SK-N-SH treated with all-trans-retinoic acid at 6 μM for 48 hours (cell line): ENCODE measurements at regions not wholly inside any gene's neighbourhood (a gene's known extent, or its start where the extent isn't known, plus 50 kb on each side); places are given as distances from the start of the nearest gene placed in this dataset.

ENCODE experiments used
- ATAC-seq: fragments of 200-7000 bp; cut with Tn5 transposase; 3 replicates; pipeline ENCODE4 v1.9.1; 2020; ENCODE audit warnings: mild to moderate bottlenecking, moderate library complexity
- ARNTL ChIP-seq: fragments of 450-650 bp; formaldehyde crosslinking; IDR thresholded peaks from 2 replicates; pipeline ENCODE4 v1.5.0; 2020; ENCODE audit warnings: low read depth, mild to moderate bottlenecking, moderate library complexity, borderline replicate concordance
- BACH2 ChIP-seq: fragments of 250-450 bp; sonication (Bioruptor Pico); IDR thresholded peaks from 2 replicates; pipeline ENCODE4 v1.9.0; 2021; ENCODE audit warnings: mild to moderate bottlenecking, borderline replicate concordance
- CSDC2 ChIP-seq: fragments of 250-450 bp; sonication (Bioruptor Pico); IDR thresholded peaks from 2 replicates; pipeline ENCODE4 v1.5.0; 2020; ENCODE audit warnings: mild to moderate bottlenecking, moderate library complexity
- ESRRG ChIP-seq: fragments of 250-450 bp; sonication (Bioruptor Pico); IDR thresholded peaks from 2 replicates; pipeline ENCODE4 v1.6.1; 2021; ENCODE audit warnings: mild to moderate bottlenecking
- GLIS3 ChIP-seq: fragments of 250-450 bp; sonication (Bioruptor Pico); IDR thresholded peaks from 2 replicates; pipeline ENCODE4 v1.5.0; 2020; ENCODE audit warnings: mild to moderate bottlenecking, moderate library complexity
- ISL1 ChIP-seq: fragments of 250-450 bp; sonication (Bioruptor Pico); IDR thresholded peaks from 2 replicates; pipeline ENCODE4 v2.1.2; 2022; ENCODE audit warnings: mild to moderate bottlenecking, moderate library complexity
- PPARA ChIP-seq: fragments of 250-450 bp; sonication (Bioruptor Pico); IDR thresholded peaks from 2 replicates; pipeline ENCODE4 v1.5.0; 2020; ENCODE audit warnings: mild to moderate bottlenecking, borderline replicate concordance
- RARB ChIP-seq: fragments of 250-450 bp; sonication (Bioruptor Pico); IDR thresholded peaks from 2 replicates; pipeline ENCODE4 v1.8.0; 2021; ENCODE audit warnings: mild to moderate bottlenecking, moderate library complexity
- SNAI2 ChIP-seq: fragments of 250-450 bp; sonication (Bioruptor Pico); IDR thresholded peaks from 2 replicates; pipeline ENCODE4 v1.5.0; 2020; ENCODE audit warnings: mild to moderate bottlenecking, moderate library complexity
- ZC3H10 ChIP-seq: fragments of 250-450 bp; sonication (Bioruptor Pico); IDR thresholded peaks from 2 replicates; pipeline ENCODE4 v1.5.1; 2021; ENCODE audit warnings: mild to moderate bottlenecking, moderate library complexity
- ZFP3 ChIP-seq: fragments of 250-450 bp; sonication (Bioruptor Pico); IDR thresholded peaks from 2 replicates; pipeline ENCODE4 v1.5.0; 2020; ENCODE audit warnings: mild to moderate bottlenecking, moderate library complexity
- ZNF565 ChIP-seq: fragments of 450-650 bp; formaldehyde crosslinking; conservative IDR thresholded peaks from 2 replicates; pipeline ENCODE4 v1.5.0; 2020; ENCODE audit warnings: low read depth, mild to moderate bottlenecking, moderate library complexity
- ZNF70 ChIP-seq: fragments of 450-650 bp; formaldehyde crosslinking; IDR thresholded peaks from 2 replicates; pipeline ENCODE4 v1.5.0; 2020; ENCODE audit warnings: mild to moderate bottlenecking, moderate library complexity
- ZNF8 ChIP-seq: fragments of 450-650 bp; formaldehyde crosslinking; IDR thresholded peaks from 2 replicates; pipeline ENCODE4 v1.5.0; 2020; ENCODE audit warnings: mild to moderate bottlenecking, moderate library complexity
- TF ChIP-seq, protein P1 (sequence below): fragments of 250-450 bp; sonication (Bioruptor Pico); IDR thresholded peaks from 2 replicates; pipeline ENCODE4 v1.8.0; 2020; ENCODE audit warnings: mild to moderate bottlenecking, moderate library complexity, borderline replicate concordance
- TF ChIP-seq, protein P2 (sequence below): fragments of 250-450 bp; sonication (Bioruptor Pico); IDR thresholded peaks from 2 replicates; pipeline ENCODE4 v1.5.1; 2021; ENCODE audit warnings: mild to moderate bottlenecking, moderate library complexity
- TF ChIP-seq, protein P3 (sequence below): fragments of 250-450 bp; sonication (Bioruptor Pico); IDR thresholded peaks from 2 replicates; pipeline ENCODE4 v1.8.0; 2021; ENCODE audit warnings: low read depth, mild to moderate bottlenecking, moderate library complexity, borderline replicate concordance
- TF ChIP-seq, protein P4 (sequence below): fragments of 250-450 bp; sonication (Bioruptor Pico); IDR thresholded peaks from 2 replicates; pipeline ENCODE4 v1.5.1; 2020; ENCODE audit warnings: low read depth, mild to moderate bottlenecking, moderate library complexity

DNA sequence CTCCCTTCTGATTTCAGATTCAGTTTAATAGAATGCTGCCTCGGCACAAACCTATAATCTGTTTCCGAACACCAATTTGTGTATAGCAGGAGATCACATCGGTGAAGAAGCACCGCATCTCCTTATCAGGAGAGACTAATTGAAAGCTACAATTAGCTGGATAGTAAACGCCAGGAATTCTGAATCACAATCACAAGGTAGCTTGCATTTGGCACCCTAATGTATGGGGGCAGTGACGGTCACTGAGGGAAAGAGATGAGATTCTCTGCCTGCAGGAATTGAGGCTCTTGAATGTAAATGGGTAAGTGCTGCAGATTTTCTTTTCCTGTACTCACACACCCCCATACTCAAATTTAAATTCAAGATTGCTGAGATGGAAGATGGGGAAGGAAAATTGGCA is 373.6 kb upstream of the ZNF608 start:
- TF ChIP-seq ZC3H10 (CRISPR knock-in tag) (no peak), ZNF565 (CRISPR knock-in tag) (no peak), ISL1 (no peak), RARB (CRISPR knock-in tag) (no peak), CSDC2 (CRISPR knock-in tag) (no peak), ZFP3 (CRISPR knock-in tag) (no peak), ESRRG (CRISPR knock-in tag) (no peak), ZNF8 (CRISPR knock-in tag) (no peak), SNAI2 (CRISPR knock-in tag) (no peak), PPARA (CRISPR knock-in tag) (no peak), BACH2 (CRISPR knock-in tag) (no peak), GLIS3 (no peak)
- TF ChIP-seq, protein P1, sequence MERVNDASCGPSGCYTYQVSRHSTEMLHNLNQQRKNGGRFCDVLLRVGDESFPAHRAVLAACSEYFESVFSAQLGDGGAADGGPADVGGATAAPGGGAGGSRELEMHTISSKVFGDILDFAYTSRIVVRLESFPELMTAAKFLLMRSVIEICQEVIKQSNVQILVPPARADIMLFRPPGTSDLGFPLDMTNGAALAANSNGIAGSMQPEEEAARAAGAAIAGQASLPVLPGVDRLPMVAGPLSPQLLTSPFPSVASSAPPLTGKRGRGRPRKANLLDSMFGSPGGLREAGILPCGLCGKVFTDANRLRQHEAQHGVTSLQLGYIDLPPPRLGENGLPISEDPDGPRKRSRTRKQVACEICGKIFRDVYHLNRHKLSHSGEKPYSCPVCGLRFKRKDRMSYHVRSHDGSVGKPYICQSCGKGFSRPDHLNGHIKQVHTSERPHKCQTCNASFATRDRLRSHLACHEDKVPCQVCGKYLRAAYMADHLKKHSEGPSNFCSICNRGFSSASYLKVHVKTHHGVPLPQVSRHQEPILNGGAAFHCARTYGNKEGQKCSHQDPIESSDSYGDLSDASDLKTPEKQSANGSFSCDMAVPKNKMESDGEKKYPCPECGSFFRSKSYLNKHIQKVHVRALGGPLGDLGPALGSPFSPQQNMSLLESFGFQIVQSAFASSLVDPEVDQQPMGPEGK (CRISPR knock-in tag): no peak
- TF ChIP-seq, protein P2, sequence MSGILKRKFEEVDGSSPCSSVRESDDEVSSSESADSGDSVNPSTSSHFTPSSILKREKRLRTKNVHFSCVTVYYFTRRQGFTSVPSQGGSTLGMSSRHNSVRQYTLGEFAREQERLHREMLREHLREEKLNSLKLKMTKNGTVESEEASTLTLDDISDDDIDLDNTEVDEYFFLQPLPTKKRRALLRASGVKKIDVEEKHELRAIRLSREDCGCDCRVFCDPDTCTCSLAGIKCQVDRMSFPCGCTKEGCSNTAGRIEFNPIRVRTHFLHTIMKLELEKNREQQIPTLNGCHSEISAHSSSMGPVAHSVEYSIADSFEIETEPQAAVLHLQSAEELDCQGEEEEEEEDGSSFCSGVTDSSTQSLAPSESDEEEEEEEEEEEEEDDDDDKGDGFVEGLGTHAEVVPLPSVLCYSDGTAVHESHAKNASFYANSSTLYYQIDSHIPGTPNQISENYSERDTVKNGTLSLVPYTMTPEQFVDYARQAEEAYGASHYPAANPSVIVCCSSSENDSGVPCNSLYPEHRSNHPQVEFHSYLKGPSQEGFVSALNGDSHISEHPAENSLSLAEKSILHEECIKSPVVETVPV (CRISPR knock-in tag): no peak
- TF ChIP-seq, protein P3, sequence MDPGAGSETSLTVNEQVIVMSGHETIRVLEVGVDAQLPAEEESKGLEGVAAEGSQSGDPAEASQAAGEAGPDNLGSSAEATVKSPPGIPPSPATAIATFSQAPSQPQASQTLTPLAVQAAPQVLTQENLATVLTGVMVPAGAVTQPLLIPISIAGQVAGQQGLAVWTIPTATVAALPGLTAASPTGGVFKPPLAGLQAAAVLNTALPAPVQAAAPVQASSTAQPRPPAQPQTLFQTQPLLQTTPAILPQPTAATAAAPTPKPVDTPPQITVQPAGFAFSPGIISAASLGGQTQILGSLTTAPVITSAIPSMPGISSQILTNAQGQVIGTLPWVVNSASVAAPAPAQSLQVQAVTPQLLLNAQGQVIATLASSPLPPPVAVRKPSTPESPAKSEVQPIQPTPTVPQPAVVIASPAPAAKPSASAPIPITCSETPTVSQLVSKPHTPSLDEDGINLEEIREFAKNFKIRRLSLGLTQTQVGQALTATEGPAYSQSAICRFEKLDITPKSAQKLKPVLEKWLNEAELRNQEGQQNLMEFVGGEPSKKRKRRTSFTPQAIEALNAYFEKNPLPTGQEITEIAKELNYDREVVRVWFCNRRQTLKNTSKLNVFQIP (CRISPR knock-in tag): no peak
- TF ChIP-seq, protein P4, sequence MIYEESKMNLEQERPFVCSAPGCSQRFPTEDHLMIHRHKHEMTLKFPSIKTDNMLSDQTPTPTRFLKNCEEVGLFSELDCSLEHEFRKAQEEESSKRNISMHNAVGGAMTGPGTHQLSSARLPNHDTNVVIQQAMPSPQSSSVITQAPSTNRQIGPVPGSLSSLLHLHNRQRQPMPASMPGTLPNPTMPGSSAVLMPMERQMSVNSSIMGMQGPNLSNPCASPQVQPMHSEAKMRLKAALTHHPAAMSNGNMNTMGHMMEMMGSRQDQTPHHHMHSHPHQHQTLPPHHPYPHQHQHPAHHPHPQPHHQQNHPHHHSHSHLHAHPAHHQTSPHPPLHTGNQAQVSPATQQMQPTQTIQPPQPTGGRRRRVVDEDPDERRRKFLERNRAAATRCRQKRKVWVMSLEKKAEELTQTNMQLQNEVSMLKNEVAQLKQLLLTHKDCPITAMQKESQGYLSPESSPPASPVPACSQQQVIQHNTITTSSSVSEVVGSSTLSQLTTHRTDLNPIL (CRISPR knock-in tag): no peak
- ATAC-seq: no peak

DNA sequence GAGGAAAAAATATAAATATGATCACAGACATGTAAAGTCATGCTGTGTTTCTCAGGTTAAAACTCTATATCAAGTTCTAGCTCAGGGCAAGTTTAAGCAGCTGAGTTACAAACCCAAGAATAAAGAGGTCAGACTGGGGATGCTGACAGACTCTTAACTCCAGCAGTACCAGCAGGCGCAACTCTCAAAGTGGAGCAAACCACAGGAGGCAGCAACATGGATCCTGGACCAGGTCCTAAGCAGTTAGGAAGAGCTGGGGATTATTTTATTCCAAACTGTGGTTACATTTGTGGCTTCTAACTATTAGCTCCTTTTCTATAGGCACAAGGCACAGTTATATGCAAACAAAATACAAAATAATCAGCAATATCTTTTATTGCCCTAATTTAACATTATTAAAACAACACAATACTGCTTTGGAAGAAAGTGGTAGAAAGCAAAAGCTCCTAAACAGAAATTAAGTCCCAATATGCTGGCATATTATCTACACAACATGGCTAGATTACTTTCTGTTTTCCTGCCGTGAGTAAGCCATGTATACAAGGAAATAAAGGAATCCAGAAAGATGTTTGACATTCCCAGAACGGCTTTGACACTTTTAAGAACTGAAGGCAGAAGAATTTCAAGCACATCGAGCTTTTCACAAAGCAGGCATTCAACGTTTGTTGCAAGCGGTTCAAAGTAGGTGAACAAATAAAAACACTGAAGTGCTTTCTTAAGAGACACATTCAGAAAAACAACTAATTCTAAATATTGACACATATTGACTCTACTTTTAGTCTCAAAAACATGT is 378.8 kb upstream of the ZNF608 start:
- TF ChIP-seq ESRRG (CRISPR knock-in tag): no peak
- no peak for TF ChIP-seq CSDC2 (CRISPR knock-in tag)
- TF ChIP-seq, protein P2 (CRISPR knock-in tag): no peak
- no peak for TF ChIP-seq ARNTL (CRISPR knock-in tag)
- ATAC-seq: no peak

DNA sequence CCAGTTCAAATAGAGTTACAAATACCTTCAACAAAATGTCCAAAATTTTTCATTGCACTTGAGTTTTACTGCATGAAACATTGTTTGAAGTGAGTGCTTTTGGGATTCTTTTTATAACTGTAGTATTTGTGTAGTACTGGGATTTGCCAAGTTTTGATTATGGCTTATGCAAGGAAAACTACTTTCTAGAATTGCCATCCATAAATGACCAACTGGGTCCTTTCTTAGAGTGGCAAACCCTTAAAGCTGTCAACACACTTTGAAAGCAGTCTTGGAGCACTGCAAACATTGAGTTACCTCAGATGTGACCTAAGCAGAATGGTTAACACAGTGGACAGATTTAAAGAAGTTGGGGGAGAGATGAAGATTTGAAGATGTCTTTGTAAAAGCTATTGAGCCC is 379.6 kb upstream of the ZNF608 start:
- TF ChIP-seq ZNF70 (CRISPR knock-in tag): no peak
- TF ChIP-seq ZC3H10 (CRISPR knock-in tag): no peak
- TF ChIP-seq, protein P3 (CRISPR knock-in tag): no peak
- TF ChIP-seq ZNF8 (CRISPR knock-in tag): no peak
- TF ChIP-seq SNAI2 (CRISPR knock-in tag): no peak
- no peak for ATAC-seq
